Osteoblast (primary cell): ENCODE measurements at regions not wholly inside any gene's neighbourhood (a gene's known extent, or its start where the extent isn't known, plus 50 kb on each side); places are given as distances from the start of the nearest gene placed in this dataset.
"Not testable (repeated sequence)": the region's sequence is repeated elsewhere in the genome, so short reads cannot be mapped to it uniquely, and the experiment has no call there.

Experiments used
- DNase-seq: peaks from one replicate; pipeline ENCODE4 v3.0.0; 2011; ENCODE audit warnings: low spot score, mixed read lengths; ENCODE audit not compliant: insufficient read length; ENCODE audit errors: missing footprints
- H2AFZ ChIP-seq: 2 replicates; pipeline ENCODE4 v1.6.0; 2011; ENCODE audit warnings: mild to moderate bottlenecking, low read length
- H3K27ac ChIP-seq: 2 replicates; pipeline ENCODE4 v1.5.1; 2011; ENCODE audit warnings: mild to moderate bottlenecking, low read depth, low read length, moderate library complexity
- H3K27me3 ChIP-seq: 2 replicates; pipeline ENCODE4 v1.6.0; 2012; ENCODE audit warnings: mild to moderate bottlenecking, control low read depth, inconsistent platforms, low read length, moderate library complexity; ENCODE audit not compliant: insufficient read depth
- H3K36me3 ChIP-seq: 2 replicates; pipeline ENCODE4 v1.5.1; 2011; ENCODE audit warnings: mild to moderate bottlenecking, low read length, control low read depth, moderate library complexity; ENCODE audit not compliant: insufficient read depth
- H3K4me1 ChIP-seq: 2 replicates; pipeline ENCODE4 v1.5.1; 2011; ENCODE audit warnings: mild to moderate bottlenecking, low read length, control low read depth, moderate library complexity; ENCODE audit not compliant: insufficient read depth
- H3K4me2 ChIP-seq: 2 replicates; pipeline ENCODE4 v1.6.0; 2011; ENCODE audit warnings: mild to moderate bottlenecking, low read length; ENCODE audit not compliant: insufficient read depth
- H3K4me3 ChIP-seq: fragments of 200-600 bp; sonication (generic); 3 replicates; pipeline ENCODE4 v1.5.1; 2012; ENCODE audit warnings: mild to moderate bottlenecking, low read length, inconsistent platforms; ENCODE audit not compliant: insufficient read depth
- H3K79me2 ChIP-seq: 2 replicates; pipeline ENCODE4 v1.6.0; 2012; ENCODE audit warnings: mild to moderate bottlenecking, low read length, control low read depth, inconsistent platforms; ENCODE audit not compliant: insufficient read depth
- H3K9me3 ChIP-seq: 2 replicates; pipeline ENCODE4 v1.5.1; 2011; ENCODE audit warnings: low read depth, low read length, control low read depth
- H4K20me1 ChIP-seq: 2 replicates; pipeline ENCODE4 v1.6.0; 2012; ENCODE audit warnings: mild to moderate bottlenecking, low read length, control low read depth; ENCODE audit not compliant: insufficient read depth
- CTCF ChIP-seq: IDR thresholded peaks from 2 replicates; pipeline ENCODE4 v1.5.1; 2011; ENCODE audit warnings: mild to moderate bottlenecking, low read depth, low read length, moderate library complexity; ENCODE audit errors: extremely low read depth

GRCh38 chr2:64808754-64809153 is 155.0 kb upstream of the SERTAD2 start:
- no peaks in the 10 kb centered on the region for H3K79me2 ChIP-seq
- H3K9me3 ChIP-seq = no peaks in the 10 kb centered on the region
- H3K4me2 ChIP-seq = no peak overlapping the region
- no peak for DNase-seq
- H3K36me3 ChIP-seq = no peaks in the 10 kb centered on the region
- H3K27ac ChIP-seq = peak overlapping the region; percentile 97
- TF ChIP-seq CTCF = no peak
- no peaks in the 10 kb centered on the region for H3K27me3 ChIP-seq
- no peak overlapping the region for H3K4me3 ChIP-seq
- peaks cover 30% of the 10 kb centered on the region for H3K4me1 ChIP-seq
- H4K20me1 ChIP-seq = no peaks in the 10 kb centered on the region
- peak overlapping the region; percentile 77 for H2AFZ ChIP-seq

- no peaks in the 10 kb centered on the region for H3K79me2 ChIP-seq
- no peak for DNase-seq
- H3K36me3 ChIP-seq = no peaks in the 10 kb centered on the region
- no peak overlapping the region for H3K4me2 ChIP-seq
- no peaks in the 10 kb centered on the region for H3K9me3 ChIP-seq
- H3K27ac ChIP-seq = no peak overlapping the region
- no peak overlapping the region for H2AFZ ChIP-seq
- TF ChIP-seq CTCF = no peak
- H3K27me3 ChIP-seq = no peaks in the 10 kb centered on the region
- H3K4me3 ChIP-seq = no peak overlapping the region
- no peaks in the 10 kb centered on the region for H4K20me1 ChIP-seq
- peaks cover 30% of the 10 kb centered on the region for H3K4me1 ChIP-seq
These were observed 155.5 kb upstream of the SERTAD2 start for GRCh38 chr2:64809216-64809615.

GRCh38 chr2:64812285-64812684 is 158.6 kb upstream of the SERTAD2 start:
- Histone ChIP-seq H3K27me3 (no peaks in the 10 kb centered on the region), H4K20me1 (no peaks in the 10 kb centered on the region), H2AFZ (peak overlapping the region; percentile 78), H3K4me3 (no peak overlapping the region), H3K4me2 (no peak overlapping the region), H3K4me1 (peaks cover 10% of the 10 kb centered on the region), H3K36me3 (no peaks in the 10 kb centered on the region), H3K79me2 (no peaks in the 10 kb centered on the region), H3K9me3 (no peaks in the 10 kb centered on the region), H3K27ac (no peak overlapping the region)
- DNase-seq = no peak
- no peak for TF ChIP-seq CTCF

- H3K79me2 ChIP-seq = no peaks in the 10 kb centered on the region
- no peak overlapping the region for H3K4me3 ChIP-seq
- H3K4me1 ChIP-seq = no peaks in the 10 kb centered on the region
- H2AFZ ChIP-seq = no peak overlapping the region
- H3K27me3 ChIP-seq = no peaks in the 10 kb centered on the region
- H3K9me3 ChIP-seq = no peaks in the 10 kb centered on the region
- no peak overlapping the region for H3K27ac ChIP-seq
- no peaks in the 10 kb centered on the region for H3K36me3 ChIP-seq
- TF ChIP-seq CTCF = no peak
- DNase-seq = no peak
- no peaks in the 10 kb centered on the region for H4K20me1 ChIP-seq
- H3K4me2 ChIP-seq = peak overlapping the region; percentile 53
These were observed 160.3 kb upstream of the SERTAD2 start for GRCh38 chr2:64814007-64814406.

GRCh38 chr2:64816526-64816925 is 162.8 kb upstream of the SERTAD2 start:
- H2AFZ ChIP-seq, H3K9me3 ChIP-seq, H3K27me3 ChIP-seq, DNase-seq, H3K36me3 ChIP-seq, H3K4me3 ChIP-seq, H3K79me2 ChIP-seq, H3K4me2 ChIP-seq, H4K20me1 ChIP-seq, H3K27ac ChIP-seq: not testable (repeated sequence)
- peaks cover 10% of the 10 kb centered on the region for H3K4me1 ChIP-seq
